Astrocyte (in vitro differentiated cells and primary cell): ENCODE measurements at regions not wholly inside any gene's neighbourhood (a gene's known extent, or its start where the extent isn't known, plus 50 kb on each side); places are given as distances from the start of the nearest gene placed in this dataset.

Experiments
- DNase-seq: peaks from one replicate; pipeline ENCODE4 v3.0.0-alpha.2; 2010; ENCODE audit warnings: low read depth
- FAIRE-seq: peaks from 2 replicates; lab custom pipeline; 2011; peaks lifted over from hg19 to GRCh38; lab: Jason Lieb, UNC
- H2AFZ ChIP-seq: 2 replicates; pipeline ENCODE4 v1.6.0; 2012; ENCODE audit warnings: low read depth, low read length, inconsistent platforms
- H3K27ac ChIP-seq: 2 replicates; pipeline ENCODE4 v1.5.1; 2011; ENCODE audit warnings: low read depth, low read length, inconsistent platforms
- H3K27me3 ChIP-seq: 2 replicates; pipeline ENCODE4 v1.6.0; 2011; ENCODE audit warnings: low read length, inconsistent platforms; ENCODE audit not compliant: insufficient read depth
- H3K36me3 ChIP-seq: 2 replicates; pipeline ENCODE4 v1.5.1; 2011; ENCODE audit warnings: low read length, inconsistent platforms; ENCODE audit not compliant: insufficient read depth
- H3K4me1 ChIP-seq: 2 replicates; pipeline ENCODE4 v1.5.1; 2011; ENCODE audit warnings: low read length, inconsistent platforms; ENCODE audit not compliant: insufficient read depth
- H3K4me2 ChIP-seq: 2 replicates; pipeline ENCODE4 v1.6.0; 2012; ENCODE audit warnings: low read length, inconsistent platforms
- H3K4me3 ChIP-seq: 2 replicates; pipeline ENCODE4 v1.5.1; 2011; ENCODE audit warnings: low read depth, mild to moderate bottlenecking, low read length, inconsistent platforms; ENCODE audit not compliant: insufficient read depth
- H3K79me2 ChIP-seq: 2 replicates; pipeline ENCODE4 v1.6.0; 2012; ENCODE audit warnings: mild to moderate bottlenecking, low read length, inconsistent platforms; ENCODE audit not compliant: insufficient read depth
- H3K9ac ChIP-seq: 2 replicates; pipeline ENCODE4 v1.6.0; 2012; ENCODE audit warnings: mild to moderate bottlenecking, low read length, inconsistent platforms
- H3K9me3 ChIP-seq: 2 replicates; pipeline ENCODE4 v1.5.1; 2012; ENCODE audit warnings: low read depth, mild to moderate bottlenecking, low read length, inconsistent platforms; ENCODE audit not compliant: insufficient read depth
- H4K20me1 ChIP-seq: 2 replicates; pipeline ENCODE4 v1.6.0; 2012; ENCODE audit warnings: low read length, inconsistent platforms; ENCODE audit not compliant: insufficient read depth
- H3K27ac Mint-ChIP-seq: one replicate; pipeline ENCODE4 v1.8.0; 2021; ENCODE audit warnings: mild to moderate bottlenecking, mixed read lengths; ENCODE audit not compliant: unreplicated experiment
- H3K27me3 Mint-ChIP-seq: one replicate; pipeline ENCODE4 v1.8.0; 2021; ENCODE audit warnings: low read depth, mixed read lengths; ENCODE audit not compliant: unreplicated experiment
- H3K36me3 Mint-ChIP-seq: one replicate; pipeline ENCODE4 v1.8.0; 2021; ENCODE audit warnings: low read depth, mixed read lengths; ENCODE audit not compliant: unreplicated experiment
- H3K4me1 Mint-ChIP-seq: one replicate; pipeline ENCODE4 v1.8.0; 2021; ENCODE audit warnings: low read depth, mixed read lengths; ENCODE audit not compliant: unreplicated experiment
- H3K4me3 Mint-ChIP-seq: one replicate; pipeline ENCODE4 v1.8.0; 2021; ENCODE audit warnings: mild to moderate bottlenecking, moderate library complexity, mixed read lengths; ENCODE audit not compliant: unreplicated experiment
- H3K9me3 Mint-ChIP-seq: one replicate; pipeline ENCODE4 v1.8.0; 2021; ENCODE audit warnings: mild to moderate bottlenecking, mixed read lengths; ENCODE audit not compliant: unreplicated experiment
- EZH2 ChIP-seq: IDR thresholded peaks from 2 replicates; pipeline ENCODE4 v1.6.1; 2012; ENCODE audit warnings: mild to moderate bottlenecking, low read length, inconsistent platforms; ENCODE audit not compliant: insufficient read depth
- TF ChIP-seq, protein P1 (sequence below): IDR thresholded peaks from 2 replicates; pipeline ENCODE4 v1.5.1; 2011; ENCODE audit warnings: low read depth, mild to moderate bottlenecking, inconsistent platforms, low read length, moderate library complexity; ENCODE audit not compliant: insufficient read depth

DNA sequence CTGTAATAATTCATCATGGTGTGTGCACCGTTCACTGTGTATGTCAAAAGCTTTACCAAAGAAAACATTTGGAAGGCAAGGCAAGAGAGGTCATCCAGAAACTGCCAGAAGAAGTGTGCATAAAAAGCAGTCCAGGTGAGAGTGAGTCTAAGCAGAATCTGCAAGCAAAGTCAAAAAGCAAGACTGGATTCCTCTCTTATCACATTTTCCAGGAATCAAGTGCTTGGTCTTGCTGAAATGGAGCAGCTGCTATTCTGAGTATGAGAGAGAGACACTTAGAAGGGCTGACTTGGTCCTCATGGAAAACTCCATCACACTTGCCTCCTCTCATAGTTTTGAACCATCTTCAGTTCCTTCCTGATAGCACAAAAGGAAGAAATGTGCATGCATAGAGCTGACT lies 231.3 kb downstream of the ANAPC1 start:
- Histone ChIP-seq H3K9ac (no peak overlapping the region), H3K27ac (no peak overlapping the region), H4K20me1 (no peaks in the 10 kb centered on the region), H3K36me3 (no peaks in the 10 kb centered on the region), H3K4me3 (no peak overlapping the region), H2AFZ (no peak overlapping the region), H3K4me1 (no peaks in the 10 kb centered on the region), H3K4me2 (no peak overlapping the region), H3K79me2 (no peaks in the 10 kb centered on the region), H3K9me3 (no peaks in the 10 kb centered on the region), H3K27me3 (no peaks in the 10 kb centered on the region)
- Mint-ChIP-seq H3K27me3 (peaks cover 3% of the 10 kb centered on the region), H3K36me3 (no peaks in the 10 kb centered on the region), H3K9me3 (no peaks in the 10 kb centered on the region), H3K4me1 (no peaks in the 10 kb centered on the region), H3K27ac (no peak overlapping the region), H3K4me3 (no peak overlapping the region)
- no peak for DNase-seq
- TF ChIP-seq, protein P1, sequence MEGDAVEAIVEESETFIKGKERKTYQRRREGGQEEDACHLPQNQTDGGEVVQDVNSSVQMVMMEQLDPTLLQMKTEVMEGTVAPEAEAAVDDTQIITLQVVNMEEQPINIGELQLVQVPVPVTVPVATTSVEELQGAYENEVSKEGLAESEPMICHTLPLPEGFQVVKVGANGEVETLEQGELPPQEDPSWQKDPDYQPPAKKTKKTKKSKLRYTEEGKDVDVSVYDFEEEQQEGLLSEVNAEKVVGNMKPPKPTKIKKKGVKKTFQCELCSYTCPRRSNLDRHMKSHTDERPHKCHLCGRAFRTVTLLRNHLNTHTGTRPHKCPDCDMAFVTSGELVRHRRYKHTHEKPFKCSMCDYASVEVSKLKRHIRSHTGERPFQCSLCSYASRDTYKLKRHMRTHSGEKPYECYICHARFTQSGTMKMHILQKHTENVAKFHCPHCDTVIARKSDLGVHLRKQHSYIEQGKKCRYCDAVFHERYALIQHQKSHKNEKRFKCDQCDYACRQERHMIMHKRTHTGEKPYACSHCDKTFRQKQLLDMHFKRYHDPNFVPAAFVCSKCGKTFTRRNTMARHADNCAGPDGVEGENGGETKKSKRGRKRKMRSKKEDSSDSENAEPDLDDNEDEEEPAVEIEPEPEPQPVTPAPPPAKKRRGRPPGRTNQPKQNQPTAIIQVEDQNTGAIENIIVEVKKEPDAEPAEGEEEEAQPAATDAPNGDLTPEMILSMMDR, result no peak
- TF ChIP-seq EZH2, result no peak
- no peak for FAIRE-seq

DNA sequence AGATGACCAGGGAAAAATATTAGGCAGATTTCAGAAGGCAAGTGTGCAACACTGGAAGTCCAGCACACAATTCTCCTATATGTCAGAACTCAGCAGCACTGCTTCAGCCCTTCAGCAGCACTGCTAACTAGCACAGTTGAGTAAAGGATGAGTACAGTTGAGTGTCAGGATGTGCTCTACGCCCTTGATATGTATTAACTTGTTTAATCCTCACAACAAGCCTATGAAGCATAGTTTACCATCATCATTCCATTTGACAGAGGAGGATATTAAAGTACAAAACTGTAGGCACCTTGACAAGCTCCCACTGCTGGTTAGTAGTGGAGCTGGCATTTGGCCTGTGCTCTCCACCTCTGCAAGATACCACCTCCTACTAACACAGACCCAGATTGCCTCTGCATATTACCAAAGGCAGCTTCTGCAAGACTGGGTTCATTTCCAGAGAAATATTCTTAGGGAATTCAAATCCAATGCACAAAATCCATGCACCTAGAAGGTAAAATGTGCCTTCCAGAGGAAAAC lies 230.8 kb downstream of the ANAPC1 start:
- Histone ChIP-seq H2AFZ (no peak overlapping the region), H3K36me3 (no peaks in the 10 kb centered on the region), H3K9me3 (no peaks in the 10 kb centered on the region), H3K4me3 (no peak overlapping the region), H3K9ac (no peak overlapping the region), H3K4me1 (no peaks in the 10 kb centered on the region), H3K27ac (no peak overlapping the region), H4K20me1 (no peaks in the 10 kb centered on the region), H3K79me2 (no peaks in the 10 kb centered on the region), H3K4me2 (no peak overlapping the region), H3K27me3 (no peaks in the 10 kb centered on the region)
- H3K36me3 Mint-ChIP-seq, result no peaks in the 10 kb centered on the region
- DNase-seq (no peak), FAIRE-seq (no peak)
- no peaks in the 10 kb centered on the region for H3K4me1 Mint-ChIP-seq
- H3K9me3 Mint-ChIP-seq, result no peaks in the 10 kb centered on the region
- no peak overlapping the region for H3K4me3 Mint-ChIP-seq
- H3K27me3 Mint-ChIP-seq, result peaks cover 3% of the 10 kb centered on the region
- TF ChIP-seq EZH2, result no peak
- no peak overlapping the region for H3K27ac Mint-ChIP-seq

DNA sequence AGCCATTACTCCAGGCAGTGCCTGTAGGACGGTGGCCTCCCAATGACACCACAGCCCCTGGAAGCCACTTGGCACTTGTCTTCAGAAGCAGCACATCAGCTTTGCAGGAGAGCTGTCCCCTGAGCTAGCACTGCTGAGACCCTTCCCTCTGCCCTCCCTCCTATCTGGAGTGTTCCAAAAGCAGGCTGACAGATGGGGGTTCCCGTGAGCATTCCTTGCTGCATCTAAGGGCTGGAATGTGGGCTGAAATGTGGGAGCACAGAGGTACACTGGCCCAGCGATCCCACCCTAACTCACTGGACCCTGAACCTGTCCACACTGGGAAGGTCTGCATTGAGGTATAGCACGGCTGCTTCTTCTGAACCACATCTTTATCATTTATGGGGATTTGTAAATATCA lies 230.1 kb downstream of the ANAPC1 start:
- no peak overlapping the region for H3K9ac ChIP-seq
- Mint-ChIP-seq H3K4me3 (no peak overlapping the region), H3K27ac (no peak overlapping the region), H3K9me3 (no peaks in the 10 kb centered on the region), H3K36me3 (no peaks in the 10 kb centered on the region), H3K4me1 (no peaks in the 10 kb centered on the region), H3K27me3 (peaks cover 3% of the 10 kb centered on the region)
- H3K27ac ChIP-seq, result no peak overlapping the region
- FAIRE-seq (no peak), DNase-seq (no peak)
- H3K4me2 ChIP-seq, result no peak overlapping the region
- TF ChIP-seq EZH2, result no peak
- TF ChIP-seq, protein P1, result no peak
- H3K9me3 ChIP-seq, result no peaks in the 10 kb centered on the region
- no peaks in the 10 kb centered on the region for H3K27me3 ChIP-seq
- H2AFZ ChIP-seq, result no peak overlapping the region
- H3K79me2 ChIP-seq, result no peaks in the 10 kb centered on the region
- H3K36me3 ChIP-seq, result no peaks in the 10 kb centered on the region
- no peak overlapping the region for H3K4me3 ChIP-seq
- H4K20me1 ChIP-seq, result no peaks in the 10 kb centered on the region
- peaks cover under 1% of the 10 kb centered on the region for H3K4me1 ChIP-seq
